Subcutaneous abdominal adipose tissue (tissue), 5 donors: ENCODE measurements at regions not wholly inside any gene's neighbourhood (a gene's known extent, or its start where the extent isn't known, plus 50 kb on each side); places are given as distances from the start of the nearest gene placed in this dataset.

Experiments used
- H3K27ac ChIP-seq: one replicate; pipeline ENCODE4 v1.7.0; 2013; ENCODE audit warnings: low read depth, mild to moderate bottlenecking, inconsistent platforms, low read length, moderate library complexity
- H3K27me3 ChIP-seq, 5 donors: one replicate each; pipeline ENCODE4 v1.7.0; 2013; ENCODE audit warnings: low read length in 5 of 5, inconsistent platforms in 1 of 5; ENCODE audit not compliant: control insufficient read depth in 5 of 5, insufficient read depth in 4 of 5
- H3K36me3 ChIP-seq, 5 donors: one replicate each; pipeline ENCODE4 v1.7.0; 2013; ENCODE audit warnings: low read length in 5 of 5; ENCODE audit not compliant: control insufficient read depth in 5 of 5, insufficient read depth in 5 of 5
- H3K4me1 ChIP-seq, 5 donors: one replicate each; pipeline ENCODE4 v1.7.0; 2013; ENCODE audit warnings: low read length in 5 of 5, mild to moderate bottlenecking in 3 of 5, moderate library complexity in 1 of 5; ENCODE audit not compliant: control insufficient read depth in 5 of 5, insufficient read depth in 5 of 5
- H3K4me3 ChIP-seq, 5 donors: one replicate each; pipeline ENCODE4 v1.7.0; 2013; ENCODE audit warnings: low read length in 5 of 5, low read depth in 1 of 5
- H3K9ac ChIP-seq, 5 donors: one replicate each; pipeline ENCODE4 v1.7.0; 2013; ENCODE audit warnings: low read length in 5 of 5, mild to moderate bottlenecking in 4 of 5, moderate library complexity in 3 of 5
- H3K9me3 ChIP-seq, 5 donors: one replicate each; pipeline ENCODE4 v1.7.0; 2013; ENCODE audit warnings: low read length in 5 of 5; ENCODE audit not compliant: control insufficient read depth in 5 of 5
- donor health status: healthy.
- donor health status: healthy.
- donor health status: healthy.
- donor health status: healthy.
- donor health status: healthy.

GRCh38 chr6:6376845-6377244 lies 56.4 kb upstream of the F13A1 start:
- Histone ChIP-seq H3K4me3 (no peak overlapping the region), H3K9me3 (peaks cover 0 to 4% (median 0%) of the 10 kb centered on the region in 5 donors), H3K9ac (no peak overlapping the region), H3K27ac (no peak overlapping the region), H3K4me1 (no peaks in the 10 kb centered on the region), H3K36me3 (no peaks in the 10 kb centered on the region), H3K27me3 (no peaks in the 10 kb centered on the region)

- H3K9me3 ChIP-seq, result peaks cover 0 to 4% (median 0%) of the 10 kb centered on the region in 5 donors
- no peaks in the 10 kb centered on the region for H3K36me3 ChIP-seq
- no peaks in the 10 kb centered on the region for H3K27me3 ChIP-seq
- no peaks in the 10 kb centered on the region for H3K4me1 ChIP-seq
- no peak overlapping the region for H3K4me3 ChIP-seq
- no peak overlapping the region for H3K9ac ChIP-seq
- H3K27ac ChIP-seq, result no peak overlapping the region
These were observed 57.2 kb upstream of the F13A1 start for GRCh38 chr6:6377621-6378020.

- Histone ChIP-seq H3K4me1 (peaks cover 0 to 1% (median 0%) of the 10 kb centered on the region in 5 donors), H3K9ac (no peak overlapping the region), H3K27me3 (no peaks in the 10 kb centered on the region), H3K36me3 (no peaks in the 10 kb centered on the region), H3K4me3 (no peak overlapping the region), H3K9me3 (no peaks in the 10 kb centered on the region), H3K27ac (no peak overlapping the region)
These were observed 59.1 kb upstream of the F13A1 start for GRCh38 chr6:6379573-6379972.

GRCh38 chr6:6384520-6384919 lies 64.1 kb upstream of the F13A1 start:
- H3K9me3 ChIP-seq, result no peaks in the 10 kb centered on the region
- H3K27ac ChIP-seq, result no peak overlapping the region
- H3K9ac ChIP-seq, result no peak overlapping the region
- H3K27me3 ChIP-seq, result no peaks in the 10 kb centered on the region
- no peaks in the 10 kb centered on the region for H3K36me3 ChIP-seq
- H3K4me1 ChIP-seq, result peaks cover 0 to 9% (median 0%) of the 10 kb centered on the region in 5 donors
- no peak overlapping the region for H3K4me3 ChIP-seq

GRCh38 chr6:6386010-6386409 lies 65.5 kb upstream of the F13A1 start:
- H3K27ac ChIP-seq, result no peak overlapping the region

GRCh38 chr6:6390849-6391602 lies 70.6 kb upstream of the F13A1 start:
- Histone ChIP-seq H3K36me3 (no peaks in the 10 kb centered on the region), H3K9ac (no peak overlapping the region), H3K9me3 (no peaks in the 10 kb centered on the region), H3K27ac (no peak overlapping the region), H3K27me3 (no peaks in the 10 kb centered on the region), H3K4me3 (no peak overlapping the region), H3K4me1 (peaks cover 0 to 11% (median 2%) of the 10 kb centered on the region in 5 donors)

More at GRCh38 chr6:6386010-6386409, 65.5 kb upstream of the F13A1 start:
- H3K4me3 ChIP-seq, result no peak overlapping the region
- no peak overlapping the region for H3K9ac ChIP-seq
- H3K36me3 ChIP-seq, result no peaks in the 10 kb centered on the region
- no peaks in the 10 kb centered on the region for H3K27me3 ChIP-seq
- H3K4me1 ChIP-seq, result peaks cover 0 to 14% (median 2%) of the 10 kb centered on the region in 5 donors
- H3K9me3 ChIP-seq, result no peaks in the 10 kb centered on the region

- Histone ChIP-seq H3K9me3 (no peaks in the 10 kb centered on the region), H3K4me1 (peaks cover 0 to 7% (median 0%) of the 10 kb centered on the region in 5 donors), H3K36me3 (no peaks in the 10 kb centered on the region), H3K4me3 (no peak overlapping the region), H3K9ac (no peak overlapping the region), H3K27ac (no peak overlapping the region), H3K27me3 (no peaks in the 10 kb centered on the region)
These were observed 72.0 kb upstream of the F13A1 start for GRCh38 chr6:6392214-6393068.

GRCh38 chr6:6393069-6393529 lies 72.6 kb upstream of the F13A1 start:
- Histone ChIP-seq H3K27ac (no peak overlapping the region), H3K36me3 (no peaks in the 10 kb centered on the region), H3K9me3 (no peaks in the 10 kb centered on the region), H3K27me3 (no peaks in the 10 kb centered on the region), H3K4me1 (peaks cover 0 to 7% (median 0%) of the 10 kb centered on the region in 5 donors), H3K4me3 (no peak overlapping the region), H3K9ac (no peak overlapping the region)

GRCh38 chr6:6395581-6396197 lies 75.2 kb upstream of the F13A1 start:
- H3K27me3 ChIP-seq, result no peaks in the 10 kb centered on the region
- H3K9me3 ChIP-seq, result no peaks in the 10 kb centered on the region
- no peak overlapping the region for H3K27ac ChIP-seq
- no peaks in the 10 kb centered on the region for H3K36me3 ChIP-seq
- H3K9ac ChIP-seq, result no peak overlapping the region
- H3K4me1 ChIP-seq, result peaks cover 0 to 7% (median 0%) of the 10 kb centered on the region in 5 donors
- H3K4me3 ChIP-seq, result no peak overlapping the region

- Histone ChIP-seq H3K9me3 (no peaks in the 10 kb centered on the region), H3K27me3 (no peaks in the 10 kb centered on the region), H3K36me3 (no peaks in the 10 kb centered on the region), H3K4me1 (peaks cover 0 to 2% (median 0%) of the 10 kb centered on the region in 5 donors), H3K27ac (no peak overlapping the region), H3K9ac (no peak overlapping the region), H3K4me3 (no peak overlapping the region)
These were observed 77.4 kb upstream of the F13A1 start for GRCh38 chr6:6397842-6398241.
